Stimulated activated memory B cell treated with anti-CD40 and anti-IgM and Interleukin-4, amounts not matched to agents 10 μg/mL and 1 μg/mL and 100 μg/mL, for 72 hours (primary cell): ENCODE measurements at regions not wholly inside any gene's neighbourhood (a gene's known extent, or its start where the extent isn't known, plus 50 kb on each side); places are given as distances from the start of the nearest gene placed in this dataset.
"Not testable (repeated sequence)": the region's sequence is repeated elsewhere in the genome, so short reads cannot be mapped to it uniquely, and the experiment has no call there.

Experiments used
- ATAC-seq: fragments of 150-1000 bp; cut with Tn5 transposase; 2 replicates; pipeline ENCODE4 v1.10.0; 2021
- H3K27ac Mint-ChIP-seq: one replicate; pipeline ENCODE4 v1.8.0; 2022; ENCODE audit warnings: mild to moderate bottlenecking, mixed read lengths
- H3K27me3 Mint-ChIP-seq: one replicate; pipeline ENCODE4 v1.8.0; 2022; ENCODE audit warnings: mixed read lengths
- H3K36me3 Mint-ChIP-seq: one replicate; pipeline ENCODE4 v1.8.0; 2022; ENCODE audit warnings: mixed read lengths
- H3K4me1 Mint-ChIP-seq: one replicate; pipeline ENCODE4 v1.8.0; 2022; ENCODE audit warnings: mixed read lengths
- H3K4me3 Mint-ChIP-seq: one replicate; pipeline ENCODE4 v1.8.0; 2022; ENCODE audit warnings: mild to moderate bottlenecking, moderate library complexity, mixed read lengths
- H3K9me3 Mint-ChIP-seq: one replicate; pipeline ENCODE4 v1.8.0; 2022; ENCODE audit warnings: mixed read lengths

DNA sequence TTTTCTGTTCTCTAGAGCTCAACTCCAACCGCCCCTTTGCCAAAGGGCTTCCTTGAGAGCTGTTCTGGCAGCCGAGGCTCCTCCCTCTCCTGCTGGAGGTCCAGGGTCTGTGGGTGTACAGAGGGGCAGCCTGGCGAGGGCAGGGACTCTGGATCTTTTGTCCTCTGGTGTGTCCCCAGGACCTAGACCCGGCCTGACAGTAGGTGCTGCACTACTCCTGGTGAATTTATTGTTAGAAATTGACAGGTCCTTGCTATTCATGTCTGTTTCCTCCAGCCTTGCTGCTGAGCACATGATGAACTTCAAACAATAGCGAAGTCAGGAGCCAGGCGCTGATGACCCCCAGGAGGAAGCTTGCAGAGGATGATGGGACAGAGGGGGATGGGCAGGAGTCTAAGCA, 234.7 kb upstream of the SULF2 start:
- peaks cover 11% of the 10 kb centered on the region for H3K9me3 Mint-ChIP-seq
- no peak for ATAC-seq
- peaks cover 8% of the 10 kb centered on the region for H3K4me1 Mint-ChIP-seq
- no peak overlapping the region for H3K27ac Mint-ChIP-seq
- H3K27me3 Mint-ChIP-seq = peaks cover 46% of the 10 kb centered on the region
- peaks cover 8% of the 10 kb centered on the region for H3K36me3 Mint-ChIP-seq
- H3K4me3 Mint-ChIP-seq = no peak overlapping the region

DNA sequence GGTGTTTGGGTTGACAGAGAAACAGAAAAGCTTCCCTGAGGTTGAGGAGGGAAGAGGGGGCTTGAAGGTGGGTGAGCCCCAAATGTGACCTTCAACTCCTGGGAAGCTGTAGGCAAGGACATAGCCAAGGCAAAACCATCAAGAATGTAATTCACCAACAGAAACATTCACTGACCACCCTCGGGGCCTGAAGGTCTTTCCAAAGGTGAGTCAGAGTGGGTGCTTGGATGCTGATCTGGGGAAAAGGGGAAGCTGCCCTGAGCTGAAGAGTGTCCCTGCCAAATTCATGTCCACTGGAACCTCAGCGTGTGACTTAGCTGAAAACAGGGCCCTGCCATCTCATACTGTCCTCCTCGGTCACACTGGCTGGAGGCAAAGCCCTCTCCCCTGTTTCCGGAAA, 234.2 kb upstream of the SULF2 start:
- Mint-ChIP-seq H3K9me3 (peaks cover 11% of the 10 kb centered on the region), H3K27me3 (peaks cover 46% of the 10 kb centered on the region), H3K4me3 (no peak overlapping the region), H3K4me1 (peaks cover 6% of the 10 kb centered on the region), H3K36me3 (peaks cover 8% of the 10 kb centered on the region), H3K27ac (no peak overlapping the region)
- ATAC-seq = no peak

DNA sequence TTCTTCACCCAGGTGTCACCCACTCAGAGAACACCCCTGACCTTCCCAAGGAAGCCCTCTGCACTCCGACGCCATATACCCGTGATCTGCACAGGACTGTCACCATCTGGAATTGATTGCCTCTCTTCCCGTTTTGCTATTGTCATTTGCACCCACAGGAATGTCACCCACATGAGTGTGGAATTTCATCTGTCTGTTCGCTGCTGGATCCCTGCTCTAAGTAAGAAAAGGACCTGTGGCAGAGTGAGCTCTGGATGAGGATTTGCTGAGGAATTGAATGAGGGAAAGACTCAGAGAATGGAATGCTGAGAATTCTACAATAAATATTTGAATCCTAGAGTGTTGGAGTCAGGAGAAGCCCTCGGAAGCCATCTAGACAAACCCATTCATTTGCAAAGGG, 233.6 kb upstream of the SULF2 start:
- H3K4me1 Mint-ChIP-seq, ATAC-seq, H3K4me3 Mint-ChIP-seq, H3K36me3 Mint-ChIP-seq: not testable (repeated sequence)
- peaks cover 46% of the 10 kb centered on the region for H3K27me3 Mint-ChIP-seq
- H3K9me3 Mint-ChIP-seq = peaks cover 11% of the 10 kb centered on the region
- H3K27ac Mint-ChIP-seq = peak overlapping the region; percentile 26

DNA sequence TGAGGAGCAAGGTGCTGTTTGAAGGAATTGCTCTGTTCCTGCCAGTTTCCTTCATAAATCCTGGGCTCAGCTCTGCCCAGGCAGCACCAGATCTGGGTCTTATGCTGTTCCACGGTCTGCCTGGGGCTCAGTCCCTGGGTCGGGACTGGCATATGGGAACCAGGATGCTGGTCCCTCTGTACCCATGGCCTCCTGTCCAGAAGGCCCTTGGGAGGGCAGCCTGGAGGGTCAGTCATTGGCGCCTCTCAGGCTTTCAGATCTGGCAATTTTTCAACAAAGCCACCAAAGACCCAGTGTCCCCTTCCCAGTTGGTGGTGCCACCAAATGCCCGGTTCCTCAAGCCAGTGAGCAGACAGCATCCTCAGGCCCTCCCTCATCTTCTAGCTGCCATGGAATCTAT, 232.7 kb upstream of the SULF2 start:
- Mint-ChIP-seq H3K27me3 (peaks cover 46% of the 10 kb centered on the region), H3K4me1 (peaks cover 6% of the 10 kb centered on the region), H3K9me3 (peaks cover 15% of the 10 kb centered on the region), H3K36me3 (peaks cover 11% of the 10 kb centered on the region), H3K4me3 (no peak overlapping the region), H3K27ac (peak overlapping the region; percentile 26)
- ATAC-seq = no peak

DNA sequence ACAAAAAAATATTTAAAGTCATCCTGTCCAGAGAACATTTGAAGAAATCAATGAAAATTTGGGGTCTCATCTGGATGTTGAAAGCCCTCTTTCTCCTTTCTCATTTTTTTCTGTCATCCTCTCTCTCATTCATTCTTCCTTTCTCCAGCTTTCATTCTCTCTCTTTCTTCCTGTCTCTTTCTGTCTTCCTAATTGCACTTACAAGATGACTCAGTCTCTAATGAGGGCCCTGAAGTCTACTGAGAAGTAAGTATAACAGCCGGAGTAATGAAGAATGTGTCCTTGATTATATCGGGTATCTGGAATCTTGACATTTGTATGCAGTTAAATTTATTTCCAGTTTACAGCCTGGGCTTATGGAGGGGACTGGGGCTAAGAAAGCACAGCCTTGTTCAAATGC, 232.2 kb upstream of the SULF2 start:
- Mint-ChIP-seq H3K9me3 (peaks cover 18% of the 10 kb centered on the region), H3K27me3 (peaks cover 42% of the 10 kb centered on the region), H3K36me3 (peaks cover 12% of the 10 kb centered on the region), H3K4me1 (peaks cover 6% of the 10 kb centered on the region), H3K4me3 (no peak overlapping the region), H3K27ac (no peak overlapping the region)
- no peak for ATAC-seq

DNA sequence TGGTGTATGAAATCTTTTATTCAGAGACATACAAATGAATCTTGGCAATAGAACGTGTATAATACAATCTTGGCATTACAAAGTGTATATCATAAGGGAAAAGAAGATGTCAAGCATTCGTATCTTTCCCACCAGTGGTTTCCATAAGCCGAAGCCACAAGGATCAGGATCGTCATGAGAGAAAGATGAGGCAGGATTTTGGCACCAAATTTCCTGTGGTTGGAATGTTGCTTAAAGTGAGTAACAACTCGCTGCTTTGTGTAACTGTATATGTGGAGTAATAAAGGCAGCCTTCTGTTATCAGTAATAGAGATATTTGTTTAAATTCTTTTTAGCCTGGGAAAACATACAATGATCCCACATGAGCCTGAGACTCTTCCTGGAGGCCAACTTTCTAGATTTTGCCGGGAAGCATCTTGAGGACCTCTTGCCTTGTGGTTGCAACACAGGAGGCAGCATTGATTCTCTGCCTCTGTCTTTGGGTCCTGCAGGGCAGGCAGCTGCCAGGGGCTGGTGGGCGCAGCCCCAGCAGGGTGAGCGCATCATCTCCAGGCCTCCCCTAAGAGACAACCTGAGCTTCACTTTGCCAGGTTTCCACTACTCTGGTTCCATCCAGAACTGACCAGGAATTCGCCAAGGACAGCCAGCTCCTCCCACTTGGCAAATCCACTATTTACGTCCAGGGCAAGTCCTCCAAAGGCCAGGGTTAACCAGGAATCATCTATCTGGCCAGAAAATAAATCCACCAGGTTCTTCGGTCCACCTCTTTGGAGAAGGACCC, 230.9 kb upstream of the SULF2 start:
- no peak overlapping the region for H3K27ac Mint-ChIP-seq
- ATAC-seq = no peak
- H3K4me1 Mint-ChIP-seq = peaks cover 6% of the 10 kb centered on the region
- H3K4me3 Mint-ChIP-seq = no peak overlapping the region
- H3K27me3 Mint-ChIP-seq = peaks cover 33% of the 10 kb centered on the region
- H3K9me3 Mint-ChIP-seq = peaks cover 16% of the 10 kb centered on the region
- peaks cover 6% of the 10 kb centered on the region for H3K36me3 Mint-ChIP-seq

DNA sequence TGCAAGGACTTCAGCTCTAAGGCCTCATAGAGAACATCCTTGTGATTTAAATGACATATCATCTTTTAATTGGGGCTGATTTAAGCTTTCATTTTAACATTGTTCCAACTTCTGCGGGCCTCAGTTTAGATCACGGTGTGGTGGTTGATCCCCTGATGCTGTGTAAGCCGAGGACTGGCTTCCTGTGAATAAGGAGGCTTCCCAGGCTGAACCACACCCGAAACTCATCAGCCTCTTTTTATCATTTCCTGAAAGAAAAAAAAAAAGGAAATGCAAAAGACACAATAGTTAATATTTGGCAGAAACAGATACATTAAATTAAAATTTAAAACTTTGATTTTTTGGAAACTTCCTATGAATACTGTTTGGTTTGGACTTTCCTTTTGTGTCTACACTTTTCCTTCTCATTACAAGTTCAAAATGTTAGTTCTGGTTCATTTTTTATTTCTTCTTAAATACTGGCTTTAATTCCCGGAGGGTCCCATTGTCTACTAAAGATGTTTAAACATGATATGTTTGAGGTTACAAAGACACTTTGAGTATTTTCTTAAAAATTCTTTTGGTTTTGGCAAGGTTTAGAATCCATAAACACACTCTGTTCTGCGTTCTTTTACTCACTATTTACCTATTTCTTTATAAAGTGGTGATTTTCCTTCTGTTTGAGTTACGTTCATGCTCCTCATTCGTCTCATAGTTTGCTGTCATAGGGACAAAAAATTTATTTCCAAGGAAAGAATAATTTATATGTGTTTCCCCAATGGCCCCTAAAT, 230.0 kb upstream of the SULF2 start:
- Mint-ChIP-seq H3K36me3 (peaks cover 6% of the 10 kb centered on the region), H3K27ac (no peak overlapping the region), H3K9me3 (peaks cover 16% of the 10 kb centered on the region), H3K4me1 (peaks cover 6% of the 10 kb centered on the region), H3K4me3 (no peak overlapping the region), H3K27me3 (peaks cover 29% of the 10 kb centered on the region)
- no peak for ATAC-seq

DNA sequence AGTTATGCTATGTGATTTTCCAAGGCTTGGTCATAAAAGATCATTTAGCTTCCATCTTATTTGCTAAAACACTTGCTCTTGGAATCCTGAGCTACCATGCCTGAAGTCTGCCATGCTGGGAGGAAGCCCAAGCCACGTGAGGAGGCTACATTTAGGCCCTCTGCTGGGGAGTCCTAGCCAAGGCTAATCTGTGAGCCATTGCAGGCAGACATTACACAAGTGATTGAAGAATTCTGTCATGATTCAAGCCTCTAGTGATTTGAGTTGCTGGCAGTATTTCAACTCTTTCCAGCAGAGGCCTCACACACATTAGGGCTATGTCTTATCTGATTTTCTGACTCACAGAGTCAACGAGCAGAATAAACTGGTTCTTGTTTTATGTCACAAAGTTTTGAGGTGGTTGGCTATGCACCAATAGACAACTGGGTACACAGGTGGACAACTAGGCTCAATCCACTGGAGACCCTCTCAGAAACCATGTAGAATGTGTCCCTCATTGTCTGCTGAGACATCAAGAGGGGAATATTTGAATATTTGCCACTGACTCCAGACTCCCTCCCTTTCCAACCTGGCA, 227.2 kb upstream of the SULF2 start:
- Mint-ChIP-seq H3K27me3 (peaks cover 2% of the 10 kb centered on the region), H3K27ac (no peak overlapping the region), H3K9me3 (peaks cover 14% of the 10 kb centered on the region), H3K4me3 (no peak overlapping the region), H3K4me1 (peaks cover 1% of the 10 kb centered on the region), H3K36me3 (peaks cover 6% of the 10 kb centered on the region)
- no peak for ATAC-seq

DNA sequence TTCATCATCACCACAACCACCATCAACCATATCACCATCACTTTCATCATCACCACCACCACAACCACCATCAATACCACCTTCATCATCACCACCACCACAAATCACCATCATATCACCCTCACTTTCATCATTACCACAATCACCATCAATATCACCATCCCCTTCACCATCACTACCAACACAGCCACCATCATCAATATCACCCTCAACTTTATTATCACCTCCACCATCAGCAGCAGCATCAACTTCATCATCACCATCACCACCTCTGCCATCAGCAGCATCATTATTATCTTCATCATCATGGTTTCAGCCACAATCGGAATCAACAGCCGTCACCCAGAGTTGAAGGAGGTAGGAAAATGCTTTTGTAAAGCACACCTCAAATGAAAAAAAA, 225.7 kb upstream of the SULF2 start:
- Mint-ChIP-seq H3K27ac (no peak overlapping the region), H3K4me1 (peaks cover 16% of the 10 kb centered on the region), H3K27me3 (no peaks in the 10 kb centered on the region), H3K36me3 (peaks cover 6% of the 10 kb centered on the region), H3K4me3 (no peak overlapping the region), H3K9me3 (peaks cover 11% of the 10 kb centered on the region)
- ATAC-seq = no peak

DNA sequence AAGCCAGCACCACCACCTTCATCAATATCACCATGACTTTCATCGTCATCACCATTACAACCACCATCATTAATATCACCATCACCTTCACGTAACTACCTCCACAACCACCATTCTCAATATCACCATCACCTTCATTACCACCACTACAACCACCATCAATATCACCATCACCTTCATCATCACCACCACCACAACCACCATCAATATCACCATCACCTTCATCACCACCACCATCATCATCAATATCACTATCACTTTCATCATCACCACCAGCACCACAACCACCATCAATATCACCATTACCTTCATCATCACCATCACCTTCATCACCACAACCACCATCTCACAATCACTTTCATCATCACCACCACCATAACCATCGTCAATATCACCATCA, 225.3 kb upstream of the SULF2 start:
- no peaks in the 10 kb centered on the region for H3K27me3 Mint-ChIP-seq
- peaks cover 20% of the 10 kb centered on the region for H3K4me1 Mint-ChIP-seq
- H3K36me3 Mint-ChIP-seq = peaks cover 6% of the 10 kb centered on the region
- no peak overlapping the region for H3K4me3 Mint-ChIP-seq
- ATAC-seq = no peak
- no peak overlapping the region for H3K27ac Mint-ChIP-seq
- peaks cover 11% of the 10 kb centered on the region for H3K9me3 Mint-ChIP-seq

DNA sequence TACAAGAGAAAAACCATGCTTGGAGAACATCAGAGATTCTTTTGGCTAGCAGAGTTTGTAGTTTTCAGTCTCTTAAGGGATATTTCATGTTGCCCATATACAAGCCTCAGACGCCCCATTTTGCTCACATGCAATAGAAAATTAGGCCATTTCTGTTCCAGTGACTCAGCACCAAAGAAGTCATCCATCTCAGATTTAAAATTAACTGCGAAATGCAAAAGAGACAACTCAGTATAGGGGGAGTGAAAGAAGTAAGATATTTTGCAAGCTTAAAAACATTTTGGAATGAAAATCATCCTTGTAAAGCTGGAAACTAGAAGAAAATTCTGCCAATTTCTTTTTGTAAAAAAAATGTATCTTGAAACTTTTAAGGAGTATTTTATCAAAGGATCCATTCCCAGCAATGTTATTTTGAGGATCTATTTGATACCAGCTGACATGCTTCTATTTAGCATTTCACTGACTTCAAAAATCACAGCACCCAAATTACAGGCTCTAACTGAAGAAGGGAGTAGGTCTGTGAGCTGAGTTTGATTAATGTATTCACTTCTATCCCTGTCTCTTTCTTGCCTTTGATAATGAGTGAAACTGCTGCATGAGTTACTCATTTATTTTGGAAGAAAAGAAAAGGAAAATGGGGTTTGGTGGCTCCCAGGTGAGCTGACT, 223.7 kb upstream of the SULF2 start:
- peaks cover 36% of the 10 kb centered on the region for H3K4me1 Mint-ChIP-seq
- peaks cover 10% of the 10 kb centered on the region for H3K36me3 Mint-ChIP-seq
- no peak for ATAC-seq
- H3K27ac Mint-ChIP-seq = no peak overlapping the region
- H3K27me3 Mint-ChIP-seq = no peaks in the 10 kb centered on the region
- H3K4me3 Mint-ChIP-seq = no peak overlapping the region
- H3K9me3 Mint-ChIP-seq = peaks cover 11% of the 10 kb centered on the region

DNA sequence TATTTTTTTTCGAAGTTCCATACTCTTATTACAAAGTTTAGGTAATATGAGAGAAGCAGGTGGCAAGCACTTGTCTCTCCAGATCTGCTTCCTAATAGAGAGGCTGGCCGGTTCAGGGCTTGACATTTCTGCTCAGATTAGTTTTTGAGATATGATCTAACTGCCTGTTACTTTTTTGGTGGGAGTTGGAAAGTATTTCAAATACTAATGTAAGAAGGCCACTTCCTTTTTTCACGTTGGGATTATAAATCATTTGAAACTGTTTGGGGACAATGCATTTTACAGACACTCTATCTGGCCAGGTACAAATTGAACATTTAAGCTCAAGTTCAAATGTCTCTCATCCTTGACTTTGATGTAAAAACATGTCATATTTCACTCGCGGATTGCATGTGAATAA, 222.1 kb upstream of the SULF2 start:
- Mint-ChIP-seq H3K4me3 (no peak overlapping the region), H3K27me3 (no peaks in the 10 kb centered on the region), H3K4me1 (peaks cover 52% of the 10 kb centered on the region), H3K27ac (no peak overlapping the region), H3K9me3 (peaks cover 7% of the 10 kb centered on the region), H3K36me3 (peaks cover 8% of the 10 kb centered on the region)
- ATAC-seq = no peak

DNA sequence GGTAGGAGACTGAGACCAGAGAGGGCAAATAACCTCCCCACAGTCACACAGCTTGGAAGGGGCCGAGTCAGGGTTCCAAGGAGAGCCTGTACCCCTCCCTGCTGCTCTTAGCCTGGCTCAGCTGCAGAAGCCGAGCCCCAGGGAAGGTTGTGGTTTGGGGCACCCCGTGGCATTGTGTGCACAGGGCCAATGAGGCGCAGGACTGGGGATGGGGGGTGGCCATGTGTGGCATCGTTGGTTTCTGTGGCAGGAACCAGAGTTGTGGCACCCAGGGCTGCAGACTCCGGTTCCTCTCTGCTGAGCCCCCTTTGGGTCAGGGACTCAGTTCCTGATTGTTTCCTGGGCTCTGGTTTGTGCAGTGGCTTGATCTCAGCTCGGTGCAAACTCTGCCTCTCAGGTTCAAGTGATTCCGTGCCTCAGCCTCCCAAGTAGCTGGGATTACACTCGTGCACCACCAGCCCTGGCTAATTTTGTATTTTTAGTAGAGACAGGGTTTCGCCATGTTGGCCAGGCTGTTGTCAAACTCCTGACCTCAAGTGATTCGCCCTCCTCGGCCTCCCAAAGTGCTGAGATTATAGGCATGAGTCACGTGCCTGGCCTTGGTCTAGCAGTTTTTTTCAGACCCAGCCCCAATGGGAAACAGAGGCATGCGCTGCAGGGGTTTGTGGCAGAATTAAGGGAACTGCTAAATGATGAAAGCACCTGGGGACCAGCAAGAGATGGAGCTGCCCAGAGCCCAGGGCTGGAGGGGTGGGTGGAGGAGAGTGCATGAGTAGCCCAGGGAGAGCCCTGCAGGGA, 221.0 kb upstream of the SULF2 start:
- Mint-ChIP-seq H3K27ac (no peak overlapping the region), H3K27me3 (no peaks in the 10 kb centered on the region), H3K9me3 (peaks cover 6% of the 10 kb centered on the region), H3K36me3 (peaks cover 8% of the 10 kb centered on the region), H3K4me3 (no peak overlapping the region), H3K4me1 (peaks cover 58% of the 10 kb centered on the region)
- peak; percentile 87 for ATAC-seq

DNA sequence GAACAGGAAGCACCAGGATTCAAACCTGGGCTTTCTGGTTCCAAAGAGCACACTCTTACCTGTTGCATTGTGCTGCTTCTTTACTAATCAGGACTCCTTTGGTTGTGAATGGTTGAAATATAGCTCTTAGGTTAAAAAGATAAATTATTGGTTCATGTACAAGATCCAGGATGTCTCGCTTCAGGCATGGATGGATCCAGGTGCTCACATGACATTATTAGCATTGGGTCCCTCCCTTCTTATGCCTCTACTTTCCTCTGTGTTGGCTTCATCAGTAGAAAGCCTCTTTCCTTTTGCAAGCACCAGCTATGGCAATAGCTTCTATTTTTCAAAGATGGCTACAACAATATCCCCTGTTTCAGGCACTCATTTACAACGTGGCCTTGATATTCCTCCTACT, 217.7 kb upstream of the SULF2 start:
- H3K27me3 Mint-ChIP-seq = no peaks in the 10 kb centered on the region
- no peak overlapping the region for H3K4me3 Mint-ChIP-seq
- ATAC-seq = no peak
- H3K27ac Mint-ChIP-seq = peak overlapping the region; percentile 53
- H3K4me1 Mint-ChIP-seq = peaks cover 65% of the 10 kb centered on the region
- H3K9me3 Mint-ChIP-seq = peaks cover 10% of the 10 kb centered on the region
- peaks cover 14% of the 10 kb centered on the region for H3K36me3 Mint-ChIP-seq
